ENCODE measurements at regions not wholly inside any gene's neighbourhood (a gene's known extent, or its start where the extent isn't known, plus 50 kb on each side); places are given as distances from the start of the nearest gene placed in this dataset.

- TF ChIP-seq POLR2A (IDR thresholded peaks at IDR 0.05) (no peak), CTCF (IDR thresholded peaks at IDR 0.05) (peak; percentile 58 to 81 (median 62))
These were observed 132.8 kb upstream of the SLC24A5 start for GRCh38 chr15:47987908-47988532.
